Adipocyte (in vitro differentiated cells): ENCODE measurements at regions not wholly inside any gene's neighbourhood (a gene's known extent, or its start where the extent isn't known, plus 50 kb on each side); places are given as distances from the start of the nearest gene placed in this dataset.

Source experiments
- DNase-seq: peaks from one replicate; pipeline ENCODE4 v3.0.0-alpha.2; 2015; ENCODE audit warnings: low read depth
- H3K27me3 ChIP-seq: replicated peaks from 2 replicates; pipeline ENCODE4 v1.7.0; 2013; ENCODE audit warnings: mild to moderate bottlenecking, low read length, moderate library complexity; ENCODE audit not compliant: control insufficient read depth, insufficient read depth
- H3K36me3 ChIP-seq: 2 replicates; pipeline ENCODE4 v1.7.0; 2013; ENCODE audit warnings: low read length, mild to moderate bottlenecking, moderate library complexity; ENCODE audit not compliant: control insufficient read depth, insufficient read depth, severe bottlenecking
- H3K4me1 ChIP-seq: 2 replicates; pipeline ENCODE4 v1.7.0; 2013; ENCODE audit warnings: mild to moderate bottlenecking, low read length, moderate library complexity; ENCODE audit not compliant: control insufficient read depth, insufficient read depth
- H3K4me3 ChIP-seq: 2 replicates; pipeline ENCODE4 v1.7.0; 2013; ENCODE audit warnings: mild to moderate bottlenecking, low read length, moderate library complexity
- H3K9ac ChIP-seq: 2 replicates; pipeline ENCODE4 v1.7.0; 2013; ENCODE audit warnings: mild to moderate bottlenecking, low read length, moderate library complexity
- H3K9me3 ChIP-seq: 2 replicates; pipeline ENCODE4 v1.7.0; 2013; ENCODE audit warnings: mild to moderate bottlenecking, low read length, moderate library complexity; ENCODE audit not compliant: control insufficient read depth

DNA sequence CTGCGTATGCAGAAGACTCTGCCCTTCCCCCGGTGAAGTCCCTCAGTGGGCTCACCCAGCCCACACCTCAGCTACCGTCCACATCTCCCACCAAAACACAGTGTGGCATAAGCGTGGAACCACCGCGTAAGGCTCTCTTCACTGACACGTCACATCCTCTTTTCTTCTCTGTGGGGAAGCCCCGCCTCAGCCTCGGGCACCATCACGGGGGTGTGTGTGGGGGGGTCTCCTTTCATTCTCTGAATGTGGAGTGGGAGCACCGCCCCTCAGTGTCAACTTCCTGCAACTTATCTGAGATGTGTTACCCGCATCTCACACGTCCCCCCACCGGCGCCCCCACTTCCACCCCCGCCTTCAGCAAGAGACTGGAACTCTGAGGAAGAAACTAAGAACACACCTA is 388.4 kb upstream of the JARID2 start:
- Histone ChIP-seq H3K4me3 (no peak overlapping the region), H3K27me3 (no peaks in the 10 kb centered on the region), H3K4me1 (no peaks in the 10 kb centered on the region), H3K9me3 (no peaks in the 10 kb centered on the region), H3K9ac (no peak overlapping the region), H3K36me3 (no peaks in the 10 kb centered on the region)
- no peak for DNase-seq

DNA sequence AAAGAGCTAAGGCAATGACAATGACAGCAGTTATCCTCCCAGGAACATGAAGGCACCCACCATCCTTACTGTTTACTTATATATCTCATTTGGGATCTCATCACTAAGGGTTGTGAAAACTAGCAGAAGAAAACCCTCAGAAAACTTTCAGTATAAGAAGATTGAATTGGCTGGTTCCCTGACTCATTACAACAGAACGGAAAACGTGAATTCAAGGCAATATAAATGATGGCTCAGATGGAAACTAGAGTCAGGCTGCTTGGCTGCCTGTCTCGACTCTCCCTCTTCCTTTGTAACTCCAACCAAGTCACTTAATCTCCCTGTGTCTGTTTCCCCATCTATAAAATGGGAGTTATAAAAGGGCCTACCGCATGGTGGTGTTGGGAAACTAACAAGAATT is 387.1 kb upstream of the JARID2 start:
- Histone ChIP-seq H3K9ac (no peak overlapping the region), H3K4me3 (no peak overlapping the region), H3K9me3 (no peaks in the 10 kb centered on the region), H3K27me3 (no peaks in the 10 kb centered on the region), H3K4me1 (peaks cover 2% of the 10 kb centered on the region), H3K36me3 (no peaks in the 10 kb centered on the region)
- no peak for DNase-seq

DNA sequence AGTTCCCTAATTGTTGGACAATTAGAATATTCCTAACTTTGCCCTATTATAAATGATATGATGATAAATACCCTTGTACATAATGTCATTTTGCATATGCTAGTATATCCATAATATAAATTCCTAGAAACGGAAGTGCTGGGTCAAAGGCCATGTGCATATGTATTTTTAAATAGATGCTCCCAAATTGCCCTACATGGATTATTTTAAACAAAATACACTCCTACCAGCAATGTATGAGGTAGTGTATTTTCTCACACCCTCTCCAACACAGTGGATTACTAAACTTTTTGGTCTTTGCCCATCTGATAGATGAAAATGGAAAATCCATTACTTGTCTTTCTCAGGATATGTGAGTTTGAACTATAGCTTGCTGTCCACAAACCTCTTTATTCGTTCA is 385.1 kb upstream of the JARID2 start:
- Histone ChIP-seq H3K9me3 (no peaks in the 10 kb centered on the region), H3K4me1 (peaks cover 6% of the 10 kb centered on the region), H3K36me3 (no peaks in the 10 kb centered on the region), H3K9ac (no peak overlapping the region), H3K27me3 (no peaks in the 10 kb centered on the region), H3K4me3 (no peak overlapping the region)
- no peak for DNase-seq

DNA sequence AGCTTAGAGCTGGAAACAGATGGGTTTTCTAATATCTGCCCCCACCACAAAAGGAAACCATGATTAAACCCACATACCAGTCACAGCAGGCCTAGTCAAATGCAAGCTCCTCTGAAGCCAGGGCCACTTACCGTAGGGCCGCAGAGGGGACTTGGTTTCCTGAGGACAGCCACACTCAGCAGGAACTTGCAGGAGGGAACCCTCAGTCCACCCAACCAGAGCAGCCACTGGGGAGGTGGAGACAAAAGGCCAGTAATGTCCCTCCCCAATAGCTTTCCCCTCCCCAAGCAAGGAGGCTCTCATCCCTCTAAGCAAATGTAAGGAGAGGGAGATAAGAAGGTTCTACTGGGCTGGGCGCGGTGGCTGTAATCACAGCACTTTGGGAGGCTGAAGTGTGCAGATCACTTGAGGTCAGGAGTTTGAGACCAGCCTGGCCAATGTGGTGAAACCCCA is 384.4 kb upstream of the JARID2 start:
- DNase-seq, result no peak
- H3K9me3 ChIP-seq, result no peaks in the 10 kb centered on the region

DNA sequence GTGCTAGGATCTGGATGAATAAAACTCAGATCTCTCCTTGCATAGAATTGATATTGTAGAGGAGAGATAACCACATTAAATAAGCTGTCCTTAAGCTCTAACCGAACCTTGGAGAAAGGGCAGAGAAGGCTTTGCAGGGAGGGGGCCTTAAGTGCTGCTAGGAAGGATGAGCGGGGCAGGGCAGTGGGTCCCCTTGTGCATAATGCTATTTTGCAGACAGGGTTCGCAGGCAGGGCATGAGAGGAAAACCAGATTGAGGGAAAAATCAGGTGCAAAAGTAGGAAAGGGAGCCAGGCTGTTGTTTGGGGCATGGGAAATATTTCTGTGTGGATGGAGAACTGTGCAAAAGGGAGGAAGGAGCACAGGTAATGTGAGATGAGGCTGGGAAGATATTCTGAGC is 383.0 kb upstream of the JARID2 start:
- DNase-seq, result no peak
- Histone ChIP-seq H3K9me3 (no peaks in the 10 kb centered on the region), H3K9ac (no peak overlapping the region), H3K36me3 (no peaks in the 10 kb centered on the region), H3K4me3 (no peak overlapping the region), H3K4me1 (peaks cover 6% of the 10 kb centered on the region), H3K27me3 (no peaks in the 10 kb centered on the region)

More for the DNA sequence above, 384.4 kb upstream of the JARID2 start:
- Histone ChIP-seq H3K9ac (no peak overlapping the region), H3K4me1 (peaks cover 6% of the 10 kb centered on the region), H3K36me3 (no peaks in the 10 kb centered on the region), H3K27me3 (no peaks in the 10 kb centered on the region), H3K4me3 (no peak overlapping the region)

DNA sequence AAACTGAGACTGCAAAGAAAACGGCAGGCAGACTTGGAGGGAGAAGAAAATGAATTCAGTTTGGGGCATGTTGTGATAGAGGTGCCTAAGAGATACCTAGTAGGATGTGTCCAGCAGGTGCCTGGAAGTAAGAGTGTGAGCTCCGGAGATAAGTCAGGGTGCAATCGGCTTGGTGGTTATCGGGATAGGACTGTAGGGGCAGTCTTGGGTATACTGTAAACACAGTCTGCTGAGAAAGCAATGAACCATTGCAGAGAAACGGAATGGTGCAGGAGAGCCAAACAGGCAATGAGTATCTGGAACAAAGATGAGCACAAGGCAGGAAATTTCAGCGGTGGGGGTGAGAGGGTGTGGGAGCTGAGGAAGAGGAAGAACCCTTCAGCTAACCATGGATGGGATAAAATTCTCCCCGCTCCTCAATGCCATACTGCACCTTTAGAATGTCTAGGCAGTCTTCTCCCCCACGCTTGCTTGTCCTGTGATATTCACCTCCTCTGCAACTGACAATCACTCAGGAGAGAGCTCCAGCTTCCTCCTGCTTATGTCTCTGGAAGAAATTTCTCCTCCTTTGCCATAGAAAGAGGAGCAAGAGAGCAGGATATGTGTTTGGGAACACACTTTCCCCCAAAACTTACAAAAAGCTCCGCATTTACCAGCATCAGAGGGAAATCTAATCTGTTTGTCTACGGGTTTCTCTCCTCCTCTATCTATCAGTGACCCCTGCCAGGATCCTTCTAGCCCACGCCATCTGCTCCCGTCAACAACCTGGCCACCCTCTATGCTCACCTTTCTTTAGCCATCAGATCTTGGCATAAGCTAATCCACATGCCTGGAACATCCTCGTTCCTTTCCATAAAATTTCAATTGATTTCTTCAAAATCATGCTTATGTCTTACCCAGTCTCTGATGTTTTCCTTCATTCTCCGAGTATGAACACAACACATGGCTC is 381.7 kb upstream of the JARID2 start:
- Histone ChIP-seq H3K9ac (no peak overlapping the region), H3K4me1 (peaks cover 6% of the 10 kb centered on the region), H3K4me3 (no peak overlapping the region), H3K27me3 (no peaks in the 10 kb centered on the region), H3K36me3 (no peaks in the 10 kb centered on the region), H3K9me3 (no peaks in the 10 kb centered on the region)
- DNase-seq, result no peak

DNA sequence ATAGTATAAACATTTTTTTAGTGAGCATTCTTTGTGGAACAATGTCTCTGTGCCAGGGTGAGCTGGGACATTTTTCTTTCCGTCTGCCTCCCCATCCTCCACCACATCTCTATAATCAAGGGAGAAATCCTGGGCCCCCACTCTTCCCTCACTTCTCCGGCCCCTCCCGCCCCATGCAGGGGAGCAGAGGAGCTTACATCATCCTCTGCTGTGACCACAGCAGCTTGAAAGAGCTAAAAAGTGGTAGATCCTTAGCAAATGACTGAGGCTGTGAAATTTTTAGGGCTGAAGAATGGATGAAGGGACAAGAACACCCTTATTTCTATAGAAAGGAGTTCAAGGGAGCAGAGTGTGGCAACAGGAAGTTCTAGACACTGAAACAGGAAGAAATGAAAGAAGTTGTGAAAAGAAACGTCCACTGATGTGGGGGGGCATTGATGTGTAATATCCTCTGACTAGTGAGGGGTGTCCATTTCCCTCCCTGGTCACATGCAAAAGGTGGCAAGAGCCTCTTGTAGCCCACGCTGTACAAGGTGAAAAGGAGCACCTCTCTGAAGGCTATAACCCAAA is 380.3 kb upstream of the JARID2 start:
- DNase-seq, result peak; percentile 17
- no peaks in the 10 kb centered on the region for H3K27me3 ChIP-seq
- H3K9ac ChIP-seq, result no peak overlapping the region
- H3K4me1 ChIP-seq, result peaks cover 6% of the 10 kb centered on the region
- H3K36me3 ChIP-seq, result no peaks in the 10 kb centered on the region
- no peaks in the 10 kb centered on the region for H3K9me3 ChIP-seq
- H3K4me3 ChIP-seq, result no peak overlapping the region

DNA sequence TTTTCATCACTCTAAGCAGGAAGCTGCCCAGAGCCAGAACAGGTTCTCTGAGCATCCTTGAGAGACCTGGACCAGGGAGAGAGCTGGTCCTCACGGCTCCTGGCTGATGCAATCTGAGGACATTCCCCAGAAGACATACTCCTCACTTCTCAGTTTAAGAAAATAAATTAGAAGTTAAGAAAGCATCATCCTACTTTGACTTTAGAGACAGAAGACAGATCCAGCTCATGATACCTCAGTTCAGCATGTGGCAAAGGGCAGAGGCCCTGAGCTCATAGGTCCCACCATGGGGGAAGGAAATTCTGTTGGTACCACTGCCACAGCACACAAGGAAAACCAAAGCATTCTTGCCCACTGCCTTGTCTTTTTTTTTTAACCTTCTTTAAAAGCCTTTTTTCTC is 378.1 kb upstream of the JARID2 start:
- Histone ChIP-seq H3K9me3 (no peaks in the 10 kb centered on the region), H3K36me3 (no peaks in the 10 kb centered on the region), H3K4me1 (peaks cover 6% of the 10 kb centered on the region), H3K27me3 (no peaks in the 10 kb centered on the region), H3K4me3 (no peak overlapping the region), H3K9ac (no peak overlapping the region)
- peak; percentile 15 for DNase-seq

DNA sequence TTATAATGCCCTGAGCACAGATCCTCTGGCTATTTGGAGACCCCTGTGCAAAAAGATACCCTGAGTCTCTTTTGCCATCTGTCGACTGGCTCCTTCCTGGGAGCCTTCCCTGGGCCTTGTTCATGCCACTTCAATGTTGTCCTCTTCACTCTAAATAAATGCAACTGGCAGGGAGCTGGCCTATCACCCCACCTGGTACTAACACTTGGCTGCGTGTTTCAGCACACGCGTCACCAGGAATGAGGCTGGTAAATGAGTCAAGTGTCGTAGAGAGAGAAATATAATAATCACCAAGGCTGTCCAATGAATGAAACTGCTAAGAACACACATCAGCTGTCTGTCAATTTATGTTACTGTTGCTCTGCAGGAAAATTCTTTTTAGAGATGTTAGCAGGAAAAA is 374.6 kb upstream of the JARID2 start:
- no peak for DNase-seq
- Histone ChIP-seq H3K27me3 (no peaks in the 10 kb centered on the region), H3K36me3 (no peaks in the 10 kb centered on the region), H3K9me3 (no peaks in the 10 kb centered on the region), H3K9ac (no peak overlapping the region), H3K4me1 (no peaks in the 10 kb centered on the region), H3K4me3 (no peak overlapping the region)

DNA sequence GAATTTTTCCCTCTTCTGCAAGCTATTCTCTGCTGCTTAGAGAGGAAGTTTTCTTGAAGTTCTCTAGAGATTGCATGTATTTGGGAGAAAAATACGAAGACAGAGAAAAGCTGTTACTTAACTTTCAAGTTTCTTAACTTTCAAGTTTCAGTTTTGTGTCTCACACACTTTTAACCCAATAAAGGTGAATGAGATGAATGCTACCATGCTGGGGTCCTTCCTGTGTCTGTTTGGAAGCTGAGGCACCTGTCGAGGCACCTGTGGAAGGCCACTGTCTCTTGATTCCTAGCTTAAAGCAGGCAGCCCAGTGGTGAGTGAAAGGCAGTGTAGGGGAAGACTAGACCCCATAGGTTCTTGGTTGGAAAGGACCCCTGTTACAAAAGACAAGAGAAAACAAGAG is 372.8 kb upstream of the JARID2 start:
- no peaks in the 10 kb centered on the region for H3K36me3 ChIP-seq
- H3K9me3 ChIP-seq, result no peaks in the 10 kb centered on the region
- H3K27me3 ChIP-seq, result no peaks in the 10 kb centered on the region
- no peak overlapping the region for H3K9ac ChIP-seq
- no peak overlapping the region for H3K4me3 ChIP-seq
- no peak for DNase-seq
- peaks cover 8% of the 10 kb centered on the region for H3K4me1 ChIP-seq

DNA sequence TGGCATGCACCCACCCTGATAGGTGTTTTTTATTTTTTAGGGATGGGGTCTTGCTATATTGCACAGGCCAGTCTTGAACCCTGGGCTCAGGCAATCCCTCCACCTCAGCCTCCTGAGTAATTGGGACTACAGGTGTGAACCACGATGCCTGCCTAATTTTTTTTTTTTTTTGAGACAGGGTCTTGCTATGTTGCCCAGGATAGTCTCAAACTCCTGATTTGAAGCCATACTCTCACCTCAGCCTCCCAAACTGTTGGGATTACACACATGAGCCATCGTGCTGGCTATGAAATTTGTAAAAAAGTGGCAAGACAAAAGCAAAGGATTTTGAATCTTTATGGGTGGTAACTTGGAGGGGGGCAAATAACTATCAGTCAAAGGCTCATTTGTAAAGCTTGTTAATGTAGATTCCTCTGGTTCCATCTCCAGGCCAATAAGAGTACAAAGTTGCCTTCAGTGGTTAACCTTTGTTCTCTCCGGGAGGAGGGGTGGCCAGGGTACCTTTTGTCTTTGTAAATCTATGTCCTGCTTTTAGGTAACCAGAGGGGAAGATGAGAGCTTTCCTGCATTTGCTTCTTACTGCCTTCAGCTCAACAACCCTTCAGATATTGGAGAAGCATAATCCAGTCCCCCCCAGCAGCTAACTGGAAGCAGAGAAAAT is 372.0 kb upstream of the JARID2 start:
- H3K36me3 ChIP-seq, result no peaks in the 10 kb centered on the region
- H3K4me3 ChIP-seq, result no peak overlapping the region
- H3K27me3 ChIP-seq, result no peaks in the 10 kb centered on the region
- H3K9me3 ChIP-seq, result no peaks in the 10 kb centered on the region
- peaks cover 8% of the 10 kb centered on the region for H3K4me1 ChIP-seq
- no peak overlapping the region for H3K9ac ChIP-seq
- no peak for DNase-seq
